ENCODE measurements at regions not wholly inside any gene's neighbourhood (a gene's known extent, or its start where the extent isn't known, plus 50 kb on each side); places are given as distances from the start of the nearest gene placed in this dataset.

DNA sequence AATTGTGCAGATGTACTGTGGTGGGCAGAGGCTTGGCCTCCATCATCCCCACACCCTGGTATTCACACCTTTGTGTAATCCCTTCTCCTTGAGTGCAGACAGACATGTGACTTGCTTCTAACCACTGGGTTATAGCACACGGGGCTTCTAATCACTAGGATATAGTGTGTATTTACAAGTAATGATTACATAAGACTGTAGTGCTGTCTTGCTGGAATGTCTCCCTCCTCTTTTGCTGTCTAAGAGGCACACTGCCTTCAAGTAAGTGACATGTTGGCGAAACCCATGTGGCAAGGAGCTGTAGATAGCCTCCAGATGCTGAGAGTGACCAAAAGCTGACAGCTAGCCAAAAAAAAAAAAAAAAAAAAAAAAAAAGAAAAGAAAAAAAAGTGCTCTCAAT, 542.7 kb upstream of the MDFIC2 start:
- in situ Hi-C loops (cut with MboI) (no loop called here), intact Hi-C loops (cut with micrococcal nuclease) (no loop called here)
- BruUV-seq (replicated peaks) = no TSS peak
- no peak for ATAC-seq
- no peak for TF ChIP-seq GATAD2B (IDR thresholded peaks at IDR 0.05; ENCODE audit: borderline replicate concordance)
- no peak for TF ChIP-seq BCL6 (CRISPR knock-in tag; IDR thresholded peaks at IDR 0.05)
- TF ChIP-seq JUN (IDR thresholded peaks at IDR 0.05; ENCODE audit: borderline replicate concordance, low read depth, low read length) = no peak
- no peak for TF ChIP-seq JUN (CRISPR knock-in tag; IDR thresholded peaks at IDR 0.05; ENCODE audit: borderline replicate concordance)
- no peak for TF ChIP-seq TARDBP (IDR thresholded peaks at IDR 0.05)
- TF ChIP-seq SIX5 (IDR thresholded peaks at IDR 0.05; ENCODE audit: borderline replicate concordance in 1 of 2, insufficient read depth in 1 of 2, low read depth in 1 of 2, low read length in 2 of 2) = no peak
- no peak for TF ChIP-seq MYC (IDR thresholded peaks at IDR 0.05; ENCODE audit: low read depth, low read length)
- TF ChIP-seq MYC (CRISPR knock-in tag; IDR thresholded peaks at IDR 0.05; ENCODE audit: borderline replicate concordance, low read depth) = no peak
- TF ChIP-seq, protein P1, sequence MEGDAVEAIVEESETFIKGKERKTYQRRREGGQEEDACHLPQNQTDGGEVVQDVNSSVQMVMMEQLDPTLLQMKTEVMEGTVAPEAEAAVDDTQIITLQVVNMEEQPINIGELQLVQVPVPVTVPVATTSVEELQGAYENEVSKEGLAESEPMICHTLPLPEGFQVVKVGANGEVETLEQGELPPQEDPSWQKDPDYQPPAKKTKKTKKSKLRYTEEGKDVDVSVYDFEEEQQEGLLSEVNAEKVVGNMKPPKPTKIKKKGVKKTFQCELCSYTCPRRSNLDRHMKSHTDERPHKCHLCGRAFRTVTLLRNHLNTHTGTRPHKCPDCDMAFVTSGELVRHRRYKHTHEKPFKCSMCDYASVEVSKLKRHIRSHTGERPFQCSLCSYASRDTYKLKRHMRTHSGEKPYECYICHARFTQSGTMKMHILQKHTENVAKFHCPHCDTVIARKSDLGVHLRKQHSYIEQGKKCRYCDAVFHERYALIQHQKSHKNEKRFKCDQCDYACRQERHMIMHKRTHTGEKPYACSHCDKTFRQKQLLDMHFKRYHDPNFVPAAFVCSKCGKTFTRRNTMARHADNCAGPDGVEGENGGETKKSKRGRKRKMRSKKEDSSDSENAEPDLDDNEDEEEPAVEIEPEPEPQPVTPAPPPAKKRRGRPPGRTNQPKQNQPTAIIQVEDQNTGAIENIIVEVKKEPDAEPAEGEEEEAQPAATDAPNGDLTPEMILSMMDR (IDR thresholded peaks at IDR 0.05 in 2 of 3, conservative IDR thresholded peaks at IDR 0.05 in 1 of 3; ENCODE audit: insufficient read depth in 2 of 3, low read depth in 1 of 3, low read length in 3 of 3) = no peak
- TF ChIP-seq NCOA2 (IDR thresholded peaks at IDR 0.05; ENCODE audit: partially characterized antibody in 2 of 2) = no peak
- TF ChIP-seq SMAD2 (IDR thresholded peaks at IDR 0.05; ENCODE audit: low read depth, low read length) = no peak
- TF ChIP-seq ZNF644 (tag; IDR thresholded peaks at IDR 0.05; ENCODE audit: low read depth) = no peak
- no peak for TF ChIP-seq ZSCAN32 (CRISPR knock-in tag; IDR thresholded peaks at IDR 0.05)
- TF ChIP-seq BDP1 (IDR thresholded peaks at IDR 0.05; ENCODE audit: insufficient read depth, insufficient read length) = no peak
- TF ChIP-seq KAT8 (IDR thresholded peaks at IDR 0.05; ENCODE audit: low read depth) = no peak
- no peak for TF ChIP-seq ESRRA (IDR thresholded peaks at IDR 0.05; ENCODE audit: borderline replicate concordance, low read depth)
- TF ChIP-seq MCM5 (IDR thresholded peaks at IDR 0.05; ENCODE audit: low read depth) = no peak
- Histone ChIP-seq H3K4me2 (ENCODE audit: insufficient read depth, low read length) (no peak overlapping the region), H4K20me1 (replicated peaks; ENCODE audit: control insufficient read depth, insufficient read depth, low read length) (no peaks in the 10 kb centered on the region), H3K36me3 (ENCODE audit: control insufficient read depth, insufficient read depth, low read length) (no peaks in the 10 kb centered on the region), H3K4me3 (no peak overlapping the region), H3K9ac (ENCODE audit: insufficient read depth in 1 of 2, low read depth in 2 of 2, low read length in 2 of 2) (no peak overlapping the region), H3K27me3 (ENCODE audit: control insufficient read depth in 2 of 2, insufficient read depth in 2 of 2, low read length in 2 of 2) (peaks cover 0 to 10% of the 10 kb centered on the region in 2 experiments; a peak in 2 of 5 replicates), H3K9me1 (ENCODE audit: control insufficient read depth, insufficient read depth, low read length) (no peaks in the 10 kb centered on the region), H3K79me2 (ENCODE audit: control insufficient read depth, insufficient read depth, low read length) (no peaks in the 10 kb centered on the region), H3K9me3 (replicated peaks; ENCODE audit: control insufficient read depth, insufficient read depth, low read depth, low read length) (no peaks in the 10 kb centered on the region), H3K4me1 (replicated peaks in 1 of 2; ENCODE audit: control insufficient read depth in 2 of 2, insufficient read depth in 2 of 2, low read length in 2 of 2) (no peaks in the 10 kb centered on the region), H3K27ac (ENCODE audit: extremely low read depth, low read depth, low read length) (no peak overlapping the region), H2AFZ (ENCODE audit: low read depth, low read length) (no peak overlapping the region)
- POLR2A ChIA-PET = no interaction called here
- FAIRE-seq = no peak
- CTCF ChIA-PET (ENCODE audit: low intra/inter-chr PET ratio) = no interaction called here
- 0% methylated on average over 2 of the region's 2 CpGs for WGBS (ENCODE audit: insufficient coverage, low coverage, missing lambda C conversion rate)
- DNase-seq (ENCODE audit: extremely low read depth in 1 of 4, low spot score in 3 of 4) = no peak
